HG02840 (cell line): ENCODE measurements at regions not wholly inside any gene's neighbourhood (a gene's known extent, or its start where the extent isn't known, plus 50 kb on each side); places are given as distances from the start of the nearest gene placed in this dataset.

Experiments
- ATAC-seq: cut with Tn5 transposase; IDR thresholded peaks from one replicate; pipeline ENCODE4 v1.9.1; 2021; ENCODE audit warnings: mild to moderate bottlenecking, moderate library complexity, moderate number of reproducible peaks; ENCODE audit not compliant: unreplicated experiment, low FRiP score

- ATAC-seq: no peak
Measured at GRCh38 chr13:74891610-74892009, 590.4 kb downstream of the TBC1D4 start.

GRCh38 chr13:74889321-74889720, 592.6 kb downstream of the TBC1D4 start:
- ATAC-seq: no peak

GRCh38 chr13:74886502-74886901, 595.5 kb downstream of the TBC1D4 start:
- ATAC-seq: no peak

- no peak for ATAC-seq
Measured at GRCh38 chr13:74883834-74884233, 598.1 kb downstream of the TBC1D4 start.

- no peak for ATAC-seq
Measured at GRCh38 chr13:74871369-74872070, 610.4 kb downstream of the TBC1D4 start.

GRCh38 chr13:74870865-74871264, 611.1 kb downstream of the TBC1D4 start:
- no peak for ATAC-seq

- ATAC-seq: no peak
Measured at GRCh38 chr13:74869846-74870245, 612.1 kb downstream of the TBC1D4 start.

GRCh38 chr13:74868049-74868448, 613.9 kb downstream of the TBC1D4 start:
- ATAC-seq: no peak

- ATAC-seq: no peak
Measured at GRCh38 chr13:74867460-74867859, 614.5 kb downstream of the TBC1D4 start.

GRCh38 chr13:74866101-74866500, 615.9 kb downstream of the TBC1D4 start:
- ATAC-seq: no peak

- ATAC-seq: no peak
Measured at GRCh38 chr13:74865656-74866055, 616.3 kb downstream of the TBC1D4 start.

GRCh38 chr13:74860789-74861188, 621.2 kb downstream of the TBC1D4 start:
- ATAC-seq: no peak

- no peak for ATAC-seq
Measured at GRCh38 chr13:74850893-74851292, 631.1 kb downstream of the TBC1D4 start.

GRCh38 chr13:74847966-74848365, 634.0 kb downstream of the TBC1D4 start:
- no peak for ATAC-seq

GRCh38 chr13:74845806-74846205, 636.2 kb downstream of the TBC1D4 start:
- no peak for ATAC-seq

- no peak for ATAC-seq
Measured at GRCh38 chr13:74841651-74842050, 640.3 kb downstream of the TBC1D4 start.

- no peak for ATAC-seq
Measured at GRCh38 chr13:74841123-74841522, 640.8 kb downstream of the TBC1D4 start.

GRCh38 chr13:74839656-74840055, 642.3 kb downstream of the TBC1D4 start:
- ATAC-seq: no peak

GRCh38 chr13:74838096-74838495, 643.9 kb downstream of the TBC1D4 start:
- no peak for ATAC-seq

GRCh38 chr13:74836628-74837027, 645.3 kb downstream of the TBC1D4 start:
- no peak for ATAC-seq

GRCh38 chr13:74835579-74835978, 646.4 kb downstream of the TBC1D4 start:
- ATAC-seq: no peak

- ATAC-seq: no peak
Measured at GRCh38 chr13:74825938-74826246, 656.1 kb downstream of the TBC1D4 start.
